ENCODE measurements at regions not wholly inside any gene's neighbourhood (a gene's known extent, or its start where the extent isn't known, plus 50 kb on each side); places are given as distances from the start of the nearest gene placed in this dataset.
"Not testable (repeated sequence)": the region's sequence is repeated elsewhere in the genome, so short reads cannot be mapped to it uniquely, and the experiment has no call there.

DNA sequence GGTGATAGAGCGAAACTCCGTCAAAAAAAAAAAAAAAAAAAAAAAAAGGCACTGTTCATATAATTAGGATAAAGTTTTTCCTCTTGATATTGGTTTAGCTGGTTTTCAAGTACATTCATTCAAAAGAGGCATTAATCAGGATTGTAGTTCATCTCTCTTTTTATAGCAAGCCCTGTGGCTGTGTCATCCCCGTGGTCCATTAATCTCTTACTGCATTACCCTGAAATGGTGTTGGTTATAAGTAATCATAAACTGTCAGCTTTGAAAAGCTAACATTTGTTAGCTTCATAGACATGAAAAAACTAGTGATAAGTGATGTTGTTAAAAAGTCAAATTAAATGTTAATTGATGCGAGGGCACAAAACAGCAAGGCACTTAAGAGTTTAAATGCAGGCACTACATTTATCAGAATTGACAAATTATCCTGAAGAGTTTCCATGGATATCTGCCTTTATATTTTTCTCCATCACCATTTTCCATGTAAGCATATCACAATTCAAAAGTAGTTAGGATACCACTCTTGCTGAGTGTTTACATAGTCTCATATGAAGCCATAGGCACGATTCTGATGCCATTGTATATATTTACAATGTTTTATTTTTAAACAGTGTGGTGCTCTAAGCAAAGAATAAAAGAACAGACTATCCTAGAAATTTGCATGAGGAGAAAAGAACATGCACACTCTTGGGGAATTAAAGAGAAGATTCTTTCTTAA lies 193.1 kb downstream of the OTOL1 start:
- no peak for FAIRE-seq
- DNase-seq (ENCODE audit: insufficient read length, low spot score), result no peak

DNA sequence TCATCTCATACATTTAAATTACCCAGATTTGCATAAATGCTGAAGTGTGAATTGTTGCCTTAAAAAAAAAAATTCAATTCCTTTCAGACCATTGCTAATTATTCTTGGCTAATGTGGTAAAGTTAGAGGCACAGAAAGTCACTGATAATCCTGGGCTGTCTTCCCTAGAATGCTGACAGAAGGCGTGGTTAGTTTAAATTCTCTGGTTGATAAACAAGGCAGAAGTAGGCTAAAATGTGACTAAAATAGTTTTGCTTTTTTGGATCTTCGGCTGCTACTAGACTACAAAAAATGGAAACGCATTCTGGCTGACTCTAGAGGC lies 193.7 kb downstream of the OTOL1 start:
- FAIRE-seq (no peak), DNase-seq (ENCODE audit: insufficient read length, low spot score) (no peak)

DNA sequence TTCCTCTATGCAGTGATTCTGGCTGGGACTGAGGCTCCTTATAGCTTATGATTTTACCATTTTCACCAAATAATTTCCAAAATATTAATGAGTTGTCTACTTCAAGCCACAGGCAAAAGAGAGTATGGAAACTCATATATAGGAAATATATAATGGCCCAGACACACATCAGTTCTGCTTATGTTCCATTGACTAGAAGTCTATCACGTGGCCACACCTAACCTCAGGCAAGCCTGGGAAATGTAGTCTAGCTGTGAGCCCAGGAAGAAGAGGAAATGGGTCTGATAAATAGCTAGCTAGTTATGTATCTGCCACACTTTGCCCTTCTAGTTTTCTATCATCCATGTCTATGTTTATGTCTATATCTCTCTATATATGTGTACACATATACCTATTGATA lies 195.1 kb downstream of the OTOL1 start:
- no peak for FAIRE-seq
- no peak for DNase-seq (ENCODE audit: insufficient read length, low spot score)

DNA sequence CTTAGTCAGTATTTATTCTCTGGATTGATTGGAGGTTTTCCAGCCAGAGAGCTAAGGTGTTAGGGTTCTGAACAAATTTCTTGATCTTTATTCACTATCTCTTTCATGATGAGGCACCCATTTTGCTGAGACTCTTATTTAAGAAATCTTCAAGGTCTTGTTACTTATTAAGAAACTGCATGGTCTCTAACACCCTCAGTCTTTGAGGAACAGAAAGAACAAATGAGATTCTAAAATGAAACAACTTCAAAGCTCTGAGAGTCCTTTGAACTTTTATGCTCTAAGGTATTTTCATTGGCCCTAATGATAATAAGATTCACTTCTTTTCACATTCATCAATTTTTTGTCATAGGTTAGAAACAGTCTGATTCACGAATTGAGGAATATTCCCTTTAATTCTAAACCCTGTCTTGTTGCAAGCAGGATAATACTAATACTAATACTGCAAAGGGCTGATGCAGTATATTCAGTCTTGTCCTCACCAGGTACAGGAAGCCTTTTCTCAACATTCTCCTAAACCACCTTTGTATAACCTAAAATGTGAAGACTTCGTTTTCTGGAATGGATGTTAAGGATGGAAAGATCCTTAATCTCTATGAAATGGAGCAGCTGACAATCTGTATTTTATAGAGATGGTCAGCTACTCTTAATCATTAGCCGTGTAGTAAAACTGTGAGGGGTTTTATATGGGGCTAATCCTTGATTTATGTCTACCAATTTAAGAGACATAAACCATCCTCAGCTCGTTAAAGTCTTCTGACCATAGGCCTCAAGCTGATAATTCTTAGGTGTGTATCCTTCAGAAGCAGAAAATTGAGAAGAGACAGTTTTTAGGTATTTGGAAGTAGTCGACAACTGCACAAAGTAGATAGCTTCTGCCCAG lies 198.3 kb downstream of the OTOL1 start:
- DNase-seq (ENCODE audit: insufficient read length, low spot score), result no peak
- FAIRE-seq, result no peak

DNA sequence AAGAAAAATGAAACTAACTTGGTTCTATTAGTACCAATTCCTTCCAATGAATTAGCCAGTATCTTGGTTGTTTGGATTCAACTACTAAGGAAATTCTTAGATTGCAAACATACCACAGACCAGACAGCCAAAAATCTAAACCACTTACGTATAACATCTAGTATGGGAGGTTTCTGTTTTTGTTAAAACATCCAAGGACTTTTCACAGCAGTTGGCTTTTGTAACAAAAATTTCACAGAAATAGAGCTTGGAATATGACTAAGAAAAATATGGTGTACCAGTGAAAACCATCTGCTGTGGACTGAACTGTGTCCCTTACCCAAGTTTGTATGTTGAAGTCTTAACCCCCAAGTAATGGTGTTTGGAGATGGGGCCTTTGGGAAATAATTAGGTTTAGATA lies 199.2 kb downstream of the OTOL1 start:
- FAIRE-seq (no peak), DNase-seq (ENCODE audit: insufficient read length, low spot score) (no peak)

DNA sequence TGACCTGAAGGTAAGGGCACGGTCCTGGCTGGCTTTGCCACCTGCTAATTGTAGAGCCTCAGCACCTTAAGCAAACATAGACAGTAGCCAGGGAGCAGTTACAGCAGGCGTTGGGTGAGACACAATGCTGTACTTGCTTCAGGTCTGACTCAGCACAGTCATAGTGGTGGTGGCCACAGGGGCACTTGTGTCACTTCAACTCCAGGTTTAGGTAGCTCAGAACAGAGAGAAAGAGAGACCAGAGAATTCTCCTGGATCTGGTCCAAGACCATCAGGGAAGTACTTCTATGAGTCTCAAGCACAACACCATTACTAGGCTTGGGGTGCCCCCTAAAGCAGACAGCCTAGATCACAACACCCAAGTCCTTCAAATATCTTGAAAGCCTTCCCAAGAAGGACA lies 204.4 kb downstream of the OTOL1 start:
- no peak for DNase-seq (ENCODE audit: insufficient read length, low spot score)
- FAIRE-seq, result no peak

DNA sequence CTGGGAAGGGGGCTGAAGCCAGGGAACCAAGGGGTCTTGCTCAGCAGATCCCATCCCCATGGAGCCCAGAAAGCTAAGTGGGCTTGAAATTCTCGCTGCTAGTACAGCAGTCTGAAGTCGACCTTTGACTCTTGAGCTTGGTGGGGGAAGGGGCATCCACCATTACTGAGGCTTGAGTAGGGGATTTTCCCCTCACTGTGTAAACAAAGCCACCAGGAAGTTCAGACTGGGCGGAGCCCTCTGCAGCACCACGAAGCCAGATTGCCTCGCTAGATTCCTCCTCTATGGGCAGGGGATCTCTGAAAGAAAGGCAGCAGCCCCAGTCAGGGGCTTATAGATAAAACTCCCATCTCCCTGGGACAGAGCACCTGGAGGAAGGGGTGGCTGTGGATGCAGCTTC lies 210.6 kb downstream of the OTOL1 start:
- not testable (repeated sequence) for FAIRE-seq; DNase-seq (ENCODE audit: insufficient read length, low spot score)

DNA sequence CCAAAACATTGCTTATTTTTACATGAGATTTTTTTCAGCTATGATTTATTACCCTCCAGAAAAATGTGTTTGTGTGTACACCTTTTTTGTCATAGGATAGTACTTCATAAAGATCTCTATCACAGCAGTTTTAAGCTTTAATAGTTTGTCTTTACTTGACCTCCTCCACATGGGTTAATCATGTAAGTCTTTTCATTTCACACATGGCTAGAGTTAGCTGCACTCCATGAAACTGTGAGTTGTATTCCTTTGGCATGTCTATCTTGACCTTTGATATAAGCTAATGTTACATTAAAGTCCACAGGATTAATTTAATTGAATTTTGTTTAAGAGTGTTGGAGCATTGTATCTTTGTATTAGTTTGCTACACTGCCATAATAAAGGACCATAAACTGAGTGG lies 217.1 kb downstream of the OTOL1 start:
- FAIRE-seq, result no peak

DNA sequence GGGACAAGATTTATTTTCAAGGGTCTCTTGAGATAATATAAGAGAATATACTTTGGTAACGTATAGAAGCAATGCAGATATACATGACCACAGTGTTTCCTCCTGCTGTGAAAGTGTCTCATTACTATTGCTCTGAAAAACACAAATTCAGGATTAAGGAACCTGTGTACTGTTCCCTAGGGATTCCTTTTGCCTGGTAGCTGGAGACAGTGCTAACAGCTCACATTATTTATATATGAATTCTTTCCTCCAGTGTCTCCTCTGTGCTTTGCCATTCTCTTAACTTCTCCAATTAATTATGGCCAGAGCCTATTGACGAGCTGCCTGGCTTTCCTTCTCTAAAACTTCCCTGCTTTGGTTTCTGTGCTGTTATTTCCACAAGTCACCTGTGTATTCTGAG lies 235.4 kb downstream of the OTOL1 start:
- FAIRE-seq (no peak), DNase-seq (ENCODE audit: insufficient read length, low spot score) (no peak)

More for the DNA sequence above, 217.1 kb downstream of the OTOL1 start:
- no peak for DNase-seq (ENCODE audit: insufficient read length, low spot score)

DNA sequence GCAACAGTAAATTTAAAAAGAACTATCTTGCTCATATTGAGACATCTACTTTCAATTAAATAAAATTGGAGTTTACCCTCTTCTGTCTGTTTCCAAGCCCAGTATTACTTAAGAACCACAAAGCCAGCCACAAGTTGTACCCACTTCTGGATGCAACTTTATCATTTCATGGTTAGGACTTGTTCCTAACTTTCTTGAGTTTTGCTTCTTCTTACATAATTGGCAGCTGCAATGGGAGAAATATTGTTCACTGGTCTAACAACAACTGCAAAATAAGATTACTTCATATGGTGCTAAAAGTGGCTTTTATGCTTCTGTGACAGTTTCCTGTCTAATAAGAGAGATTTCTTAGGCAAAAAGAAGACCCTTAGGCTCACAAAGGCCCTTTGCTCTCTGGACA lies 240.6 kb downstream of the OTOL1 start:
- no peak for FAIRE-seq
- DNase-seq (ENCODE audit: insufficient read length, low spot score), result no peak

DNA sequence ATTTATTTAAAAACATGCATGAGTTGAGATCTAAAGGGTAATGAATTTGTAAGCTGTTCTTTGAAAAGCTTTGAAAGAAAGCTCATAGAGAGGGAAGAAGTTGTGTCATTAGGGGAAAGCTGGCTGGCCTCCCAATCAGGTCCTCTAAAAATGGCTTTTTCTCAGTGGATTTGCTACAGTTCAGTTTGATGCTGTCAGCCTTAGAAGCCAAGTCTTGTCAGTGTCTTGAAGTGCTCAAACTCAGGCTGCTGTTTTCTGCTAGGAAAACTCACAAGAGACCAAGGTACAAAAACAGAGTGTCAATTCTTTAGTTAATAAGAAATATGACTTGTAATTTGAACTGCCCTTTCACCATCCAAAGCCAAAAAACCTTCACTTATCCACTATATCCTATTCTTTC lies 243.8 kb downstream of the OTOL1 start:
- no peak for FAIRE-seq
- no peak for DNase-seq (ENCODE audit: insufficient read length, low spot score)

DNA sequence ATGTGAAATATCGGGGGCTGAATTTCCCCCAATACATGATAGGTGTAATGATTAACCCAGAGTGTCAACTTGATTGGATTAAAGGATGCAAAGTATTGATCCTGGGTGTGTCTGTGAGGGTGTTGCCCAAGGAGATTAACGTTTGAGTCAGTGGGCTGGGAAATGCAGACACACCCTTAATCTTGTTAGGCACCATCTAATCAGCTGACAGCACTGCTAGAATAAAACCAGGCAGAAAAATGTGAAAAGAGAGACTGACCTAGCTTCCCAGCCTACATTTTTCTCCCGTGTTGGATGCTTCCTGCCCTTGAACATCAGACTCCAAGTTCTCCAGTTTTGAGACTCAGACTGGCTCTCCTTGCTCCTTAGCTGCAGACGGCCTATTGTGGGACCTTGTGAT lies 247.8 kb downstream of the OTOL1 start:
- DNase-seq (ENCODE audit: insufficient read length, low spot score), result no peak
- no peak for FAIRE-seq

DNA sequence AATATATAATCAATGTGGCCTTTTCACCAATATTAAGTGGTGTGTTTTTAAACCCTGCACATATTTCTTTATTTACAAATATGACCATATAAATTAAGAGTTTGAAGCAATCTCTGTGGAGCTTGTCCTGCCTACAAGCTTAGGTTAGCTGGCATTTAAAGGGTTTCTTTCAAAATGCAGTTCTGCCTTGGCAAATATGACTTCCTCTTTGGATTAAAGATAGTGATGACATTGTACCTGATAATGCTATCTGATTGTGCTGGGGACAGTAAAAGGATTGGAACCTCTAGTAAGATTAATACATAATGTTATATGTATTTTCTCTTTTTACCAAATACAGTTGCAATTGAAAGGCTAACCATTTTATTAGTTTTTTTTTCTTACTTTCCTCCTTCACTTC lies 249.1 kb downstream of the OTOL1 start:
- DNase-seq (ENCODE audit: insufficient read length, low spot score) (no peak), FAIRE-seq (no peak)

DNA sequence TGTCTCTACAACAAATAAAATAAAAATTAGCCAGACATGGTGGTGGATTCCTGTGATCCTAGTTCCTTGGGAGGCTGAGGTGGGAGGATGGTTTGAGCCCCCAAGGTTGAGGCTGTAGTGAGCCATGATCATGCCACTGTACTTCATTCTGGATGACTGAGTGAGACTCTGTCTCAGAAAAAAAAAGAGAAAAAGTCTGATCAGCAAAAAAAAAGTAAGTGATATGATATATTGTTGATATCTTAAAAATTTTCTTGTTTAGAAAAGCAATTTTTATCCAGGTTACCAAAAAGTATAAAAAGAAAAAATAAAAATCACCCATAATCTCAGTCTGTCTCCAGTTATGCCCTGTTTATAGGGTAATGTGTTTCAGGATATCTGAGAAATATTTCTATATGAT lies 251.4 kb downstream of the OTOL1 start:
- FAIRE-seq, result no peak
- no peak for DNase-seq (ENCODE audit: insufficient read length, low spot score)

DNA sequence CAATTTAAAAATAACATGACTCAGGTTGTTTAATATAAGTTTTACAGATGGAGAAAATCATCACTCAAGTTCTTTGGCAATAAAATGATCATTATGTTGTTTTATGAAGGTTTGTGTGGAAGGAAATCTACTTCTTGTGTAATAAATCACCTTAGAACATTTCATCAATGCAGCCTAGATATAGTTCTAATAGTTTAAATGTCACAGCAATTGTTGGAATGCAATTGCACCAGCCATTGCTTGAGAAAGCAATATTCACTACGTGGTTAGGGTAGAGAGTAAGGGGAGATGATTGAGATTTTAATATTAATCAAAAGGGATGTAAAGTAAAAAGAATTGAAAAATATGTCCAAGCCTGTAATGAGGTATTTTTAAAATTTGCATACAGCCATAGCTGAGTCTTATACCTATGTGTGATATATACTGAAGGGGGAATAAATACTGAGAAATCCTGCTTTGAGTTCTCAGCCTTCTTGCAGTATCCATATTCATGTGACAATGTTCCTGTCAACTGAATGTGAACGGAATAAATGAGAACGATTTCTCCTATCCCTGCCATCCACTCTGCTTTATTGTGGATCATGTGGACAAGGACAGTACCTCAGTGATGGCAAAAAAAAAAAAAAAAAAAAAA lies 257.9 kb downstream of the OTOL1 start:
- FAIRE-seq, result no peak

DNA sequence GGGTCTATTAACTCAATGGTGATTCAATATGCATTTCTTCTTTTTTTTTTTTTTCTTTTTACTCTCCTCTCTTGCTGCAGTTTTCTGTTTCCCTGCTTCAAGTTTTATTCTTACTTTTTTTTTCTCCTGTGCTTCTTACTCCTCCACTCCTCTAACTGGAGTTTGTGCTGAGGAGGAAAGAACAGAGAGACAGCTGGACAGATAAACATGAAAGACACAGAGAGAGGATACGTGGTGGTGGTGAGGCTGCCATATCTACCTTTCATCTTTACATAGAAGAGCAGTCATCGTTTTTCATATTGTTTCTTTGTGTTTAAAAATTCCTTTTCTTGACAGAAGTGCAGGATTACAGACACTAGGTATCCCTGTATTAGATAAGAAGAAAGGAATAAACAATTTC lies 262.8 kb downstream of the OTOL1 start:
- FAIRE-seq (no peak), DNase-seq (ENCODE audit: insufficient read length, low spot score) (no peak)

More for the DNA sequence above, 257.9 kb downstream of the OTOL1 start:
- DNase-seq (ENCODE audit: insufficient read length, low spot score), result no peak

DNA sequence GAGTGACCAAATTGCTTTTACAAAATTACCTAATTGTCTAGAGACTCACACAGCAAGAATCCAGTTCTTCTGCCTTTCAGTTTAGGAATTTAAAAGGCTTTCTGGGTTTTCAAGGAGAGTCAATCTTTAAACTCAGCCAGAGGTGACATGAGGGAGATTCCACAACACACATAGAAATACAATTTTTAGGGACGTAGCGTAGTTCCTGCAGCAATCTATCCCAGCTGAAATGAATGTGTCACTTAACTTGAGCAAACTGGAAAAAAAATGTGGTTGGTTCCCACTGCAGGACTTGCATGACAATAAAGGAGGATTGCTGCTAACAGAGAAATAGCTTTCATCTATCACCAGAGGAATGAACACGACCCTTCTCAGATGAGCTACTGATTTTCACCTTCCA lies 269.7 kb downstream of the OTOL1 start:
- no peak for FAIRE-seq
- no peak for DNase-seq (ENCODE audit: insufficient read length, low spot score)

DNA sequence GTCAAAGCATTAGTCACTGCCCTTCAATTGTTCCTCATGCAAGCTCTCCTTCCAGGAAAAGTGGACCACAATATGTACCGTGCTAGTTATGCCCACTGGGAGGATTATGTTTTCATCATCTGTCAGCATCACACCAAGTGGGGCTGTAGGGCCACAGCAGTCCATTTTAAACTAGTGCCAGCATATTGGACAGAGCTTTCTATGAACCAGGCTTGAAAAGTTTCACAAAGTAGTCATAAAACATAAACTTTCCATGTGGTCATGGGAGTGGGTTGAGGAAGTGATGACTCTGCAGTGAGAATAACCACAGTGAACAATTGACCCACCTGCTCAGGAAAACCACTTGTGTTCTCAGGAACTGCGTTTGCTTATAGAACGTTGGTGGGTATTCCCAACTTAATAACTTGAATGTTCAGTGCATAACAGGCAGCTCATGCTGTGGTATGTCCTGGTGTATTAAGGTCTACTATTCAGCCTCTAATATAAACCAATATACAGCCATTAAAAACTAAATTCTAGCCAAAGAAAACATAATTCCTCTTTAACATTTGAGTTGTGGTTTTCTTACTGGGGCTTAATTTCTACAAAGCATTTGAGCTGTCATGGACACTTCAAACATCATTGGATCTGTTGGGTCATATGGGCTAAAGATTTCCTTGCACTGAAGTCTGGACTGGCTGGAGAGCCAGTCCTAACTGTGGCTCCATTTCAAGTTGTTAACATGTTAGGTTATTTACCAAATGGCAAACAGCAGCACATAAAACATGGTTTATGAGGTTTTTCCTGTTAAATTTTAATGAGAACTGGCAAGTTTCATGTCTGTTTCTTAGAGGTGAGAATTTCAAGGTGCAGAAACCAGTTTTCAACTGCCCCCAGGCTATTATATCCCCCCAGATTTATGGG lies 274.1 kb downstream of the OTOL1 start:
- FAIRE-seq (peak; percentile 87), DNase-seq (ENCODE audit: insufficient read length, low spot score) (no peak)

DNA sequence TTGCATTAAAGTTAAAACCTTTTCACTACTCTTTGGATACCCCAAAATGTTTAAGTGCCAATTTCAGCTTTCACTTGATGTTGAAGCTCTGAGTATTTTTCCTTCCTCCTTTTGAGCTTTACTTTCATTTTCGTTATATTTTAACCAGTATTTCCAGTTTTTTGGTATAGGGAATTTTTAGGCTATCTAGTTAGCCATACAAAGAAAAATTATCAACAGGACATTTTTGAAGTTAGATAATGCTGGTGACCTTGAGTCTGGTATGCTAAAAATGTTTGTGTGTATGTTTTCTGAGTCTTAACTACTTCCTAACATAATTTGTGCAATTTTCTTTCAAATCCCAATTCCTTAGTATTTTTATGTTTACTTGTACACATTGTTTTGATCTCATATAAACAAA lies 284.8 kb downstream of the OTOL1 start:
- FAIRE-seq (no peak), DNase-seq (ENCODE audit: insufficient read length, low spot score) (no peak)

DNA sequence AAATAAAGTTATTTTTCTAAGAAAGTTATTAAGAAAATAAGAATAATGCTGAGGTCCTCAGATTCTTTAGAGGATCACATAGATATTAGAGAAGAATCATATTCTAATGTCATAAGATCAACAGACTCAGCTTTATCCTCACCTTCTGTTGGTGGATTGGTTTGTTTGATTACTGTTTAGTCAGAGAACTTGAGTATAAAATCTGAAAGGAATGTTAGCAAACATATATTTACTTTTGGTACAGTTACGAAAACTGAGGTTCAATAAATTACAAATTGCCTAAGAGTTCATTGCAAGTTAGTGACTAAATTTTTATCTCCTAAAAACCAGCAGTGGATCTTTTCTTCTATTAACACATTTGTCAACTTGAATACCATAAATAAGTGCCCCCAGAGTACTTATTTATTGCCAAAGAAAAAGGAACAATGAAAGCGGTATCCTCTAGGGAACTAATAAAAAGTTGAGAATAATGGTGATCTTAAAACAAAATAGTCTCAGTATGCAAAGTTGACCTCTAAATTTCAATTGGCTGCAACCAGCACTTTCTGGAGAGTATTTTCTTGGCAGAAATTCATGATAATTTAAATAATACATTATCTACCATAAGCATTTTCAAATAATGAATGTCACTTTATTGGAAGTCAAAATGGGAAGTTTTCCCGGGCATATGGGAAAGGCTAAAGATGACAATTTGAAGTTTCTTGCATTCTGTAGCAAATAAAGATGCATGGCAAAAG lies 296.8 kb downstream of the OTOL1 start:
- no peak for DNase-seq (ENCODE audit: insufficient read length, low spot score)

More for the DNA sequence above, 296.8 kb downstream of the OTOL1 start:
- no peak for FAIRE-seq
